Osteocyte (in vitro differentiated cells): ENCODE measurements at regions not wholly inside any gene's neighbourhood (a gene's known extent, or its start where the extent isn't known, plus 50 kb on each side); places are given as distances from the start of the nearest gene placed in this dataset.

Experiments
- DNase-seq: peaks from one replicate; pipeline ENCODE4 v3.0.0; 2021; ENCODE audit warnings: mixed read lengths; ENCODE audit not compliant: unreplicated experiment; ENCODE audit errors: extremely low spot score
- H3K27ac Mint-ChIP-seq: one replicate; pipeline ENCODE4 v1.8.0; 2021; ENCODE audit warnings: mild to moderate bottlenecking, mixed read lengths; ENCODE audit not compliant: unreplicated experiment
- H3K27me3 Mint-ChIP-seq: one replicate; pipeline ENCODE4 v1.8.0; 2021; ENCODE audit warnings: mixed read lengths; ENCODE audit not compliant: unreplicated experiment
- H3K36me3 Mint-ChIP-seq: one replicate; pipeline ENCODE4 v1.8.0; 2021; ENCODE audit warnings: mixed read lengths; ENCODE audit not compliant: unreplicated experiment
- H3K4me1 Mint-ChIP-seq: one replicate; pipeline ENCODE4 v1.8.0; 2021; ENCODE audit warnings: mixed read lengths; ENCODE audit not compliant: unreplicated experiment
- H3K4me3 Mint-ChIP-seq: one replicate; pipeline ENCODE4 v1.8.0; 2021; ENCODE audit warnings: mild to moderate bottlenecking, moderate library complexity, mixed read lengths; ENCODE audit not compliant: unreplicated experiment
- H3K9me3 Mint-ChIP-seq: one replicate; pipeline ENCODE4 v1.8.0; 2021; ENCODE audit warnings: mixed read lengths; ENCODE audit not compliant: unreplicated experiment
- TF ChIP-seq, protein P1 (sequence below): fragments of 200-600 bp; sonication (generic); IDR thresholded peaks from 2 replicates; pipeline ENCODE4 v1.5.0; 2021; ENCODE audit warnings: antibody characterized with exemption, mild to moderate bottlenecking, moderate library complexity

DNA sequence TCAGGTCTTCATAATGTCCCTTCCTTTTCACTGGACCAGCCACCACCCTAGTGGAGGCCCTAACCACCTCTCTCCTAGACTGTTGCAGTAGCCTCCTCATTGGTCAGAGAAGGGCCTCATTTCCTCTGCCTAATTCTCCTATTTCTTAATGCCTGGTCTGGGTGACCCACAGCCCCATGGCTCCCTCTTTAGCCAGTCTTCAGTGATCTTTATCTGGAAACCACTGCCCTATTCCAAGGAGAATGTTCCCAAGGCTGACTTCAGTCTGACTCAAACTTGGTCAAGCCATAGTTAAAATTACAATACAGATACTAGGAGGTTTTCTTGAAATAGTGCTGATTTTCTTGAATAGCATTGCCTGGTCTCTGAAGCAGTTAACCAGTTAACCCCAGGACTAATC lies 53.6 kb upstream of the PRPS1 start:
- no peaks in the 10 kb centered on the region for H3K36me3 Mint-ChIP-seq
- peaks cover 5% of the 10 kb centered on the region for H3K4me1 Mint-ChIP-seq
- H3K4me3 Mint-ChIP-seq: no peak overlapping the region
- no peak overlapping the region for H3K27ac Mint-ChIP-seq
- DNase-seq: no peak
- no peaks in the 10 kb centered on the region for H3K27me3 Mint-ChIP-seq
- TF ChIP-seq, protein P1, sequence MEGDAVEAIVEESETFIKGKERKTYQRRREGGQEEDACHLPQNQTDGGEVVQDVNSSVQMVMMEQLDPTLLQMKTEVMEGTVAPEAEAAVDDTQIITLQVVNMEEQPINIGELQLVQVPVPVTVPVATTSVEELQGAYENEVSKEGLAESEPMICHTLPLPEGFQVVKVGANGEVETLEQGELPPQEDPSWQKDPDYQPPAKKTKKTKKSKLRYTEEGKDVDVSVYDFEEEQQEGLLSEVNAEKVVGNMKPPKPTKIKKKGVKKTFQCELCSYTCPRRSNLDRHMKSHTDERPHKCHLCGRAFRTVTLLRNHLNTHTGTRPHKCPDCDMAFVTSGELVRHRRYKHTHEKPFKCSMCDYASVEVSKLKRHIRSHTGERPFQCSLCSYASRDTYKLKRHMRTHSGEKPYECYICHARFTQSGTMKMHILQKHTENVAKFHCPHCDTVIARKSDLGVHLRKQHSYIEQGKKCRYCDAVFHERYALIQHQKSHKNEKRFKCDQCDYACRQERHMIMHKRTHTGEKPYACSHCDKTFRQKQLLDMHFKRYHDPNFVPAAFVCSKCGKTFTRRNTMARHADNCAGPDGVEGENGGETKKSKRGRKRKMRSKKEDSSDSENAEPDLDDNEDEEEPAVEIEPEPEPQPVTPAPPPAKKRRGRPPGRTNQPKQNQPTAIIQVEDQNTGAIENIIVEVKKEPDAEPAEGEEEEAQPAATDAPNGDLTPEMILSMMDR: no peak
- peaks cover 5% of the 10 kb centered on the region for H3K9me3 Mint-ChIP-seq

DNA sequence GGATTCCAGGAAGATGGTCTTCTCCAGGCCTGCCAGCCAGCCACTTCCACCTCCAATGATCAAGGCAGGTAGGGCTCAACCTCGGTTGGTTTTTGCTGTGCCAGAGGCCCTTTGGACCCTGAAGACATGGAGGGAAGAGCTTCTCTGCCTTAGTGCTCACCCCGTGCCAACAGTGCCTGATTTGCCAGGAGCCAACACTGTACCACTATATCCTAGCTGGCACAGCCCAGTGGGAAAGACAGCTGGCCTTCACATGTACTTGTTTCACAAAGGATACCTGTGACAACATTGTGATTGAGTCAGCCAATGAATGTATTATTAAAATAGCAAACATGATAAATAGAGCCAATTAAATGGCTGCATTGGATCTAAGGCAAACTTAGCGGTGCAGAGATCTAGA lies 51.9 kb upstream of the PRPS1 start:
- TF ChIP-seq, protein P1: no peak
- H3K4me1 Mint-ChIP-seq: peaks cover 5% of the 10 kb centered on the region
- H3K9me3 Mint-ChIP-seq: peaks cover 5% of the 10 kb centered on the region
- H3K4me3 Mint-ChIP-seq: no peak overlapping the region
- H3K36me3 Mint-ChIP-seq: no peaks in the 10 kb centered on the region
- H3K27ac Mint-ChIP-seq: no peak overlapping the region
- DNase-seq: no peak
- H3K27me3 Mint-ChIP-seq: no peaks in the 10 kb centered on the region

DNA sequence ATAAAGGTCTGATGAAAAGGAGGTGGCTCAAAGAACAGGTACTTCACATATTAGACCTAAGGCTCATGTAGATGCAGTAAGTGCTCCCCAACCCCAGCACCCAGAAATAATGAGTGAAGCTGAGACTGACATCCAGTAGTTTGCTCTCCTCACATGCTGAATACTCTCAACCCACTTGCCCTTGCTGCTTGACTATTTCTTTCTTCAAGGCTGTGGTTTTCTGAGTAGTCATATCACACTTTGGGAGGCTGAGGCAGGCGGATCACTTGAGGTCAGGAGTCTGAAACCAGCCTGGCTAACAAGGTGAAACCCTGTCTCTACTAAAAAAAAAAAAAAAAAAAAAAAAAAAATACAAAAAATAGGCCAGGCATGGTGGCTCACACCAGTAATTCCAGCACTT lies 51.5 kb upstream of the PRPS1 start:
- H3K9me3 Mint-ChIP-seq: peaks cover 5% of the 10 kb centered on the region
- H3K36me3 Mint-ChIP-seq: no peaks in the 10 kb centered on the region
- H3K4me1 Mint-ChIP-seq: peaks cover 5% of the 10 kb centered on the region
- no peak overlapping the region for H3K27ac Mint-ChIP-seq
- TF ChIP-seq, protein P1: no peak
- no peak for DNase-seq
- no peak overlapping the region for H3K4me3 Mint-ChIP-seq
- H3K27me3 Mint-ChIP-seq: no peaks in the 10 kb centered on the region

DNA sequence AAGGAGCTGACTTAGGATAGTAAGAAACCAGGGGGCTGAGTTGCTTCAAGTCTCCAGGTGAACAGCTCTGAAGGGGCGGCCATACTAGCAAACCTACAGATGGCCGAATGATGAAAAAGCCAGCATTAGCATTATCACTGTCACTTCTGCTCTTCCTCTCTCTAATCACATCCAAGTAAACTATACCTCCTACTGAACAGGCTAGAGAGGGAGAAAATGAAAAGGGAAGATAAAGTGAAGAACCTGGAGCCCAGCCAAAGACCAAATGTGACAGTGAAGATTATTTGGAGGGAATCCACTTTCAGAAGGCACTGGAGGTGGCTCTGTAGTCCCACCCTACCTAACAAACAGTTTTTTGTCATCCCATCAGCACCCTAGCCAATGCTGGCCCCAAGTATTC lies 50.4 kb upstream of the PRPS1 start:
- H3K9me3 Mint-ChIP-seq: peaks cover 3% of the 10 kb centered on the region
- H3K4me1 Mint-ChIP-seq: peaks cover 5% of the 10 kb centered on the region
- DNase-seq: no peak
- TF ChIP-seq, protein P1: no peak
- H3K4me3 Mint-ChIP-seq: no peak overlapping the region
- no peak overlapping the region for H3K27ac Mint-ChIP-seq
- no peaks in the 10 kb centered on the region for H3K36me3 Mint-ChIP-seq
- no peaks in the 10 kb centered on the region for H3K27me3 Mint-ChIP-seq
